ENCODE measurements at regions not wholly inside any gene's neighbourhood (a gene's known extent, or its start where the extent isn't known, plus 50 kb on each side); places are given as distances from the start of the nearest gene placed in this dataset.

GRCh38 chr12:72197790-72198189, 74.4 kb upstream of the TRHDE start:
- H2BK120ac ChIP-seq (ENCODE audit: low read depth, low read length), result no peak overlapping the region
- in situ Hi-C loops (cut with MboI; ENCODE audit: low sequenced_read_pairs), result no loop called here
- no peak overlapping the region for H4K5ac ChIP-seq (ENCODE audit: low read depth, low read length)
- POLR2A ChIA-PET (ENCODE audit: unreplicated experiment), result no interaction called here
- no peak for TF ChIP-seq CHD1 (IDR thresholded peaks at IDR 0.05; ENCODE audit: low read depth, low read length)
- no peak for TF ChIP-seq RFX5 (IDR thresholded peaks at IDR 0.05; ENCODE audit: low read depth, low read length)
- TF ChIP-seq MAZ (IDR thresholded peaks at IDR 0.05; ENCODE audit: borderline replicate concordance, low read depth, low read length), result no peak
- TF ChIP-seq CTCF (conservative IDR thresholded peaks at IDR 0.05; ENCODE audit: low read depth, low read length), result no peak
- no peak for TF ChIP-seq MXI1 (IDR thresholded peaks at IDR 0.05; ENCODE audit: borderline replicate concordance, low read depth, low read length)
- no peak for TF ChIP-seq NFE2L2 (IDR thresholded peaks at IDR 0.05; ENCODE audit: low read depth, low read length)
- TF ChIP-seq POLR2A (IDR thresholded peaks at IDR 0.05; ENCODE audit: low read depth, low read length), result no peak
- TF ChIP-seq FOS (IDR thresholded peaks at IDR 0.05; ENCODE audit: low read depth, low read length), result no peak
- no peak overlapping the region for H3K4me3 ChIP-seq (ENCODE audit: insufficient read depth, low read depth, low read length)
- peaks cover 1% of the 10 kb centered on the region; the same call in 1 of the 2 replicates for H3K27me3 ChIP-seq (ENCODE audit: control insufficient read depth, insufficient read depth, low read length)
- no peak overlapping the region for H3K27ac ChIP-seq (ENCODE audit: insufficient read depth, low read length)
- H2BK20ac ChIP-seq (ENCODE audit: low read depth, low read length), result no peak overlapping the region
- no peaks in the 10 kb centered on the region for H3K4me1 ChIP-seq (ENCODE audit: control insufficient read depth, insufficient read depth, low read length)
- ATAC-seq (ENCODE audit: low read depth) (no peak), DNase-seq (no peak)
- WGBS, 2 experiments (ENCODE audit: extremely low coverage in 2 of 2, insufficient read length in 1 of 2), result no CpG with 5 or more reads among the region's 1 CpG
- no peaks in the 10 kb centered on the region for H3K79me1 ChIP-seq (ENCODE audit: low read depth in 1 of 2, low read length in 2 of 2)
- H3K23ac ChIP-seq (ENCODE audit: low read depth, low read length), result no peak overlapping the region
- H2AK5ac ChIP-seq (ENCODE audit: low read depth, low read length), result no peak overlapping the region
- H2AK9ac ChIP-seq (replicated peaks; ENCODE audit: low read depth, low read length, poor library complexity), result no peak overlapping the region
- no peaks in the 10 kb centered on the region for H3K9me3 ChIP-seq (ENCODE audit: control insufficient read depth, insufficient read depth, low read length)
- CTCF ChIA-PET, result no interaction called here
- no peak overlapping the region for H3K18ac ChIP-seq (ENCODE audit: low read depth, low read length)
- H3K4ac ChIP-seq (ENCODE audit: low read depth, low read length), result no peak overlapping the region
- no peak overlapping the region for H2AFZ ChIP-seq (replicated peaks; ENCODE audit: low read length, poor library complexity)
- intact Hi-C loops (cut with micrococcal nuclease), result no loop called here
- no peak overlapping the region for H4K91ac ChIP-seq (ENCODE audit: insufficient read depth, low read depth, low read length)
- no peaks in the 10 kb centered on the region for H4K20me1 ChIP-seq (ENCODE audit: insufficient read depth, low read length)
- no peak overlapping the region for H3K14ac ChIP-seq (replicated peaks; ENCODE audit: low read depth, low read length)
- BruUV-seq (replicated peaks), result no TSS peak
- H3K4me2 ChIP-seq (ENCODE audit: low read depth, low read length), result no peak overlapping the region
- no peaks in the 10 kb centered on the region for H3K36me3 ChIP-seq (ENCODE audit: control insufficient read depth, insufficient read depth, low read length)
- no peak overlapping the region for H2BK15ac ChIP-seq (ENCODE audit: low read depth, low read length)
- no peak overlapping the region for H2BK5ac ChIP-seq (ENCODE audit: low read depth, low read length, poor library complexity, severe bottlenecking)
- no peak overlapping the region for H4K8ac ChIP-seq (ENCODE audit: low read depth in 2 of 2, low read length in 2 of 2)
- dilution Hi-C loops (cut with HindIII; ENCODE audit: low sequenced_read_pairs, unreplicated experiment), result no loop called here
- no peak overlapping the region for H3K56ac ChIP-seq (ENCODE audit: extremely low read depth, insufficient read depth, low read length)
- no peaks in the 10 kb centered on the region for H3K9me1 ChIP-seq (ENCODE audit: insufficient read depth, low read length)
- H3K9ac ChIP-seq (ENCODE audit: low read depth, low read length), result no peak overlapping the region
